Psoas muscle (tissue), 7 donors: ENCODE measurements at regions not wholly inside any gene's neighbourhood (a gene's known extent, or its start where the extent isn't known, plus 50 kb on each side); places are given as distances from the start of the nearest gene placed in this dataset.

Experiments used
- ATAC-seq, 4 donors: fragments of 200-7000 bp; cut with Tn5 transposase; one replicate each; pipeline ENCODE4 v1.9.1; 2020; ENCODE audit warnings: moderate library complexity in 3 of 4, mild to moderate bottlenecking in 2 of 4
- DNase-seq, 2 donors: peaks; one replicate each; pipeline ENCODE4 v3.0.0-alpha.2; 2020
- H3K27ac ChIP-seq: fragments of 200-600 bp; one replicate; pipeline ENCODE4 v1.8.0; 2022
- H3K27me3 ChIP-seq, 3 donors: fragments of 200-600 bp in 1 of 3; one replicate each; pipeline versions ENCODE4 v1.6.1 to v1.8.0; 2013 to 2022; ENCODE audit warnings: low read length in 2 of 3, mild to moderate bottlenecking in 2 of 3, moderate library complexity in 1 of 3; ENCODE audit not compliant: insufficient read depth in 3 of 3
- H3K36me3 ChIP-seq, 2 donors: fragments of 200-600 bp in 1 of 2; one replicate each; pipeline versions ENCODE4 v1.6.1 to v1.8.0; 2013 to 2022; ENCODE audit warnings: low read depth in 1 of 2, mild to moderate bottlenecking in 1 of 2, moderate library complexity in 1 of 2; ENCODE audit not compliant: insufficient read depth in 1 of 2
- H3K4me1 ChIP-seq: fragments of 200-600 bp; one replicate; pipeline ENCODE4 v1.8.0; 2022
- H3K4me3 ChIP-seq: fragments of 200-600 bp; one replicate; pipeline ENCODE4 v1.8.0; 2022; ENCODE audit warnings: mild to moderate bottlenecking
- H3K9me3 ChIP-seq: fragments of 200-600 bp; one replicate; pipeline ENCODE4 v1.8.0; 2022
- WGBS, 3 donors: extraction: QIAGEN DNeasy Blood & Tissue Kit; methylation state at CpG; one replicate each; pipeline versions ENCODE4 v1.1.6 to v1.1.7; 2013; 5-methylcytosine and 5-hydroxymethylcytosine counted together
- intact Hi-C, 2 donors: fragments of 100-400 bp; cut with DNase I; formaldehyde crosslinking; loops; one replicate each; pipeline versions ENCODE4 v1.11.0 to v1.14.2; 2022
- TF ChIP-seq, protein P1 (sequence below): fragments of 200-600 bp; IDR thresholded peaks from one replicate; pipeline ENCODE4 v1.8.0; 2022; ENCODE audit warnings: antibody characterized with exemption
- donor health status: healthy with polysubstance abuse.
- donor health status: DM: no; HTN: no; CAD: no; lungs with moderate emphysema.
- donor health status: Bipolar disorder and iron deficiency.
- donor health status: healthy.
- donor health status: DM: yes; HTN: yes; CAD: no.
- donor health status: DM: no; HTN: no; CAD: no.
- donor health status: DM: yes; HTN: yes; CAD: no.

DNA sequence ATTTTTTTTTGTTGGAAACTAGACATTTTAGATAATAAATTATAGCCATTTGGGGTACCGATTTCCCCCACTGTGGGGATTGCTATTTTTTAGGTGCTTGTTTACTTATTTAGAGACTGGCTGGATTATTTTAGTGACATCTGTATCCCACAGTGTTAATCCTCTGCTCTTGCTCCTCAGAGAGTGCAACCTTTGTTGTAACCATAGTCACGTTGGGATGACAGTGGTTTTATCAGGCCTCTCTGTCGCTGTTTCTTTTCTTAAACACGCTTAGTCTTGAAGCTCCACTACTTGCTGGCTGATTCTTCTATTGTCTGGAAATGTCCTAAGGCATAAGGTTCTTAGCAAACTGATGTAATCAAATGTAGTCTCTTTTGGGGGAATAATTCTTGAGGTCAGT lies 451.6 kb upstream of the SEMA6D start:
- Histone ChIP-seq H3K27me3 (no peaks in the 10 kb centered on the region), H3K4me3 (no peak overlapping the region), H3K9me3 (no peaks in the 10 kb centered on the region), H3K36me3 (no peaks in the 10 kb centered on the region), H3K4me1 (no peaks in the 10 kb centered on the region), H3K27ac (no peak overlapping the region)
- ATAC-seq (no peak), DNase-seq (no peak)
- intact Hi-C loops: no loop called here
- TF ChIP-seq, protein P1, sequence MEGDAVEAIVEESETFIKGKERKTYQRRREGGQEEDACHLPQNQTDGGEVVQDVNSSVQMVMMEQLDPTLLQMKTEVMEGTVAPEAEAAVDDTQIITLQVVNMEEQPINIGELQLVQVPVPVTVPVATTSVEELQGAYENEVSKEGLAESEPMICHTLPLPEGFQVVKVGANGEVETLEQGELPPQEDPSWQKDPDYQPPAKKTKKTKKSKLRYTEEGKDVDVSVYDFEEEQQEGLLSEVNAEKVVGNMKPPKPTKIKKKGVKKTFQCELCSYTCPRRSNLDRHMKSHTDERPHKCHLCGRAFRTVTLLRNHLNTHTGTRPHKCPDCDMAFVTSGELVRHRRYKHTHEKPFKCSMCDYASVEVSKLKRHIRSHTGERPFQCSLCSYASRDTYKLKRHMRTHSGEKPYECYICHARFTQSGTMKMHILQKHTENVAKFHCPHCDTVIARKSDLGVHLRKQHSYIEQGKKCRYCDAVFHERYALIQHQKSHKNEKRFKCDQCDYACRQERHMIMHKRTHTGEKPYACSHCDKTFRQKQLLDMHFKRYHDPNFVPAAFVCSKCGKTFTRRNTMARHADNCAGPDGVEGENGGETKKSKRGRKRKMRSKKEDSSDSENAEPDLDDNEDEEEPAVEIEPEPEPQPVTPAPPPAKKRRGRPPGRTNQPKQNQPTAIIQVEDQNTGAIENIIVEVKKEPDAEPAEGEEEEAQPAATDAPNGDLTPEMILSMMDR: no peak
- 75 to 78% (median 75%) methylated on average over 4 of the region's 4 CpGs for WGBS, 3 donors

DNA sequence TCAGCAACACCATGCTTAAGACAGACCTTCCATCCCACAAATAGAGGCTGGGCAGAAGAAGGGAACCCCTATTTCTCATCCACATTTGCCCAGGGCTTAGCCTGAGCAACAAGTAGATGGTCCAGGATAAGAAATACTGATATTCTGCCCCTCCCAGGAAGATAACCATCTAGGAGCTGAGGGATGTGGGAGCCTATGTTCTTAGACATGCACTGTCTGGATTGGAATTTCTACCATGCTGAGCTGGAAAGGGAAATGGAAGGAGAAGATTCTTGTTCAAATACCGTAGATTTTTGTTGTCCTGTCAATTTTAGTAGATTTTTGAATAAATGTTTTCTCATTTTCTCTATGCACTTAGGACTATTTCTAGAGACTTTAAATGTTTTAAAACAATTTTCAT lies 450.7 kb upstream of the SEMA6D start:
- Histone ChIP-seq H3K36me3 (no peaks in the 10 kb centered on the region), H3K27ac (no peak overlapping the region), H3K4me1 (no peaks in the 10 kb centered on the region), H3K4me3 (no peak overlapping the region), H3K9me3 (no peaks in the 10 kb centered on the region), H3K27me3 (no peaks in the 10 kb centered on the region)
- WGBS, 3 donors: 86 to 93% (median 88%) methylated on average over 1 of the region's 1 CpG
- intact Hi-C loops: no loop called here
- DNase-seq: no peak
- ATAC-seq: no peak
- TF ChIP-seq, protein P1: no peak

DNA sequence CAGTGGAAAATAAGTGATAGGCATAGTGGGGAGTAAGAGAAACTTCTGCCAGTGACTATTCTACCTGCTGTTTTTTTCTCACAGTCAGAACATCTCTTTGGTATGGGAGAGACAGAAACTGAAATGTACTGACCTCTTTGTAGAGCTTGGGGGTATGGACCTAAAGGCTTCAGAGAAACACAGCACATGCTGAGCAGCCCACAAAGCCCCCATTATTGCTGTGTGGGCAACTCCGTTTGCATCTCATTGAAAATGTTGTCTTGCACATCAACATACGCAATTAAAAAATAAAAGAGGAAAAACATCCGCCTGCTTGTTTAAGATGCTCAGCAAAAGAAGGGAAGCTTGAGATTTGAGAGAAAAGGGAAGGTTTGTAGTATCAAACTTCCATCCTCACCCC lies 443.4 kb upstream of the SEMA6D start:
- H3K27ac ChIP-seq: no peak overlapping the region
- ATAC-seq (no peak), DNase-seq (no peak)
- H3K9me3 ChIP-seq: peaks cover 5% of the 10 kb centered on the region
- no peaks in the 10 kb centered on the region for H3K4me1 ChIP-seq
- TF ChIP-seq, protein P1: no peak
- H3K4me3 ChIP-seq: no peak overlapping the region
- no peaks in the 10 kb centered on the region for H3K27me3 ChIP-seq
- 64 to 74% (median 72%) methylated on average over 3 of the region's 3 CpGs for WGBS, 3 donors
- intact Hi-C loops: loop anchor here in 1 of 2 donors (2.0 kb wide), 1 partner anchor 19 kb away; no protein-coding TSS in a partner anchor
- H3K36me3 ChIP-seq: no peaks in the 10 kb centered on the region

DNA sequence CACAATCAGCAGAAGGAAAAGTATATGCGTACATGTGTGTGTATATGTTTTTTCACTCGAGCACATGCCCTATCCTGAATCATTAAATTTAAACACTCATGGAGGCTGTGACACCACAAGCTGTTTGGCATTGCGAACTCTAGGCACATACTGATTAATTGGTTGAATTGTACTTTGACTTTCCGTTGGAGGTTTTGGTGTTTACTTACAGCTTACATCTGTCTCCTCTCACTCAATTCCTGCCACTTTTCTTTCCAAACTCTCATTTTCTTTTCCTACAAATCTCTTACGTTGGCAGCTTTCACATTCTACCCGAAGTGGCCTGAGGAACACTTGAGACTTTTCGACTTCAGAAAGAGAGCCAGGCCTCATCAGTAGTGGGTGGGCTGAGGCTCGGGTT lies 434.1 kb upstream of the SEMA6D start:
- Histone ChIP-seq H3K4me1 (no peaks in the 10 kb centered on the region), H3K4me3 (no peak overlapping the region), H3K27me3 (no peaks in the 10 kb centered on the region), H3K9me3 (peaks cover 4% of the 10 kb centered on the region), H3K27ac (no peak overlapping the region), H3K36me3 (no peaks in the 10 kb centered on the region)
- no peak for DNase-seq
- intact Hi-C loops: no loop called here
- no peak for ATAC-seq
- TF ChIP-seq, protein P1: no peak
- WGBS, 3 donors: 66 to 72% (median 66%) methylated on average over 8 of the region's 8 CpGs

DNA sequence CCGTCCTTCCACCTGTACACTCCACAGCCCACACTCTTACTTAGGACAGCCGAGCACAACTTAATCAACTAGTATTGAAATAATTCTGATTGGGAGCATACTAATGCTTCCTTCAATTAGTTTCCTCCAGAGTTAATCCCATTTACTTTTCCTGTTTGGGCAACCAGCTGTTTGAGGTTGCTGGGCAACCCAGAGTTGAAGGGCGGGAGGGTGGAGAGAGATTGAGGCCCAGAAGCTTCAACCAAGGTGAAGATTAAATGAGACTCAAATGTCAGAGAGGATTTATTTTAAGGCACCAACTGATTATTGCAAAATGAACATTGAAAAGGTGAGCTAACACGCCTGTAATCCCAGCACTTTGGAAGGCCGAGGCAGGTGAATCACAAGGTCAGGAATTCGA lies 428.5 kb upstream of the SEMA6D start:
- 94 to 96% (median 95%) methylated on average over 6 of the region's 6 CpGs for WGBS, 3 donors
- TF ChIP-seq, protein P1: no peak

More for the DNA sequence above, 428.5 kb upstream of the SEMA6D start:
- intact Hi-C loops: no loop called here
- no peak overlapping the region for H3K4me3 ChIP-seq
- no peaks in the 10 kb centered on the region for H3K36me3 ChIP-seq
- H3K27ac ChIP-seq: no peak overlapping the region
- no peak for ATAC-seq
- H3K27me3 ChIP-seq: no peaks in the 10 kb centered on the region
- H3K4me1 ChIP-seq: peaks cover 1% of the 10 kb centered on the region
- DNase-seq: no peak
- no peaks in the 10 kb centered on the region for H3K9me3 ChIP-seq
